Neural crest cell (in vitro differentiated cells): ENCODE measurements at regions not wholly inside any gene's neighbourhood (a gene's known extent, or its start where the extent isn't known, plus 50 kb on each side); places are given as distances from the start of the nearest gene placed in this dataset.

Source experiments
- DNase-seq: peaks from one replicate; pipeline ENCODE4 v3.0.0; 2021; ENCODE audit warnings: low read depth, mixed read lengths, low spot score
- H3K27ac Mint-ChIP-seq: one replicate; pipeline ENCODE4 v1.8.0; 2021; ENCODE audit warnings: mild to moderate bottlenecking, mixed read lengths; ENCODE audit not compliant: unreplicated experiment
- H3K27me3 Mint-ChIP-seq: 2 replicates; pipeline ENCODE4 v1.8.0; 2021; ENCODE audit warnings: low read depth, mild to moderate bottlenecking, mixed read lengths
- H3K36me3 Mint-ChIP-seq: 2 replicates; pipeline ENCODE4 v1.8.0; 2021; ENCODE audit warnings: low read depth, mild to moderate bottlenecking, mixed read lengths
- H3K4me1 Mint-ChIP-seq: 2 replicates; pipeline ENCODE4 v1.8.0; 2021; ENCODE audit warnings: mixed read lengths
- H3K4me3 Mint-ChIP-seq: one replicate; pipeline ENCODE4 v1.8.0; 2021; ENCODE audit warnings: mild to moderate bottlenecking, mixed read lengths
- H3K9me3 Mint-ChIP-seq: 2 replicates; pipeline ENCODE4 v1.8.0; 2021; ENCODE audit warnings: mixed read lengths
- CTCF ChIP-seq: fragments of 200-600 bp; sonication (generic); conservative IDR thresholded peaks from 2 replicates; pipeline ENCODE4 v1.5.0; 2021; ENCODE audit warnings: antibody characterized with exemption, mild to moderate bottlenecking

GRCh38 chr5:99674101-99674500 lies 745.3 kb upstream of the CHD1 start:
- TF ChIP-seq CTCF, result no peak
- Mint-ChIP-seq H3K4me3 (no peak overlapping the region), H3K27ac (no peak overlapping the region), H3K36me3 (no peaks in the 10 kb centered on the region), H3K27me3 (peaks cover 5% of the 10 kb centered on the region), H3K4me1 (no peaks in the 10 kb centered on the region), H3K9me3 (no peaks in the 10 kb centered on the region)
- no peak for DNase-seq

GRCh38 chr5:99664972-99665371 lies 736.2 kb upstream of the CHD1 start:
- no peak for TF ChIP-seq CTCF
- H3K27me3 Mint-ChIP-seq, result peaks cover 8% of the 10 kb centered on the region
- no peaks in the 10 kb centered on the region for H3K9me3 Mint-ChIP-seq
- no peak for DNase-seq
- H3K4me3 Mint-ChIP-seq, result no peak overlapping the region
- no peak overlapping the region for H3K27ac Mint-ChIP-seq
- H3K36me3 Mint-ChIP-seq, result no peaks in the 10 kb centered on the region
- H3K4me1 Mint-ChIP-seq, result no peaks in the 10 kb centered on the region

- no peak for DNase-seq
- no peak overlapping the region for H3K27ac Mint-ChIP-seq
- no peaks in the 10 kb centered on the region for H3K4me1 Mint-ChIP-seq
- no peaks in the 10 kb centered on the region for H3K36me3 Mint-ChIP-seq
- H3K4me3 Mint-ChIP-seq, result no peak overlapping the region
- TF ChIP-seq CTCF, result no peak
- H3K27me3 Mint-ChIP-seq, result peaks cover 7% of the 10 kb centered on the region
- H3K9me3 Mint-ChIP-seq, result no peaks in the 10 kb centered on the region
These were observed 722.5 kb upstream of the CHD1 start for GRCh38 chr5:99651298-99651697.

GRCh38 chr5:99646011-99646647 lies 717.3 kb upstream of the CHD1 start:
- no peak for TF ChIP-seq CTCF
- H3K36me3 Mint-ChIP-seq, result no peaks in the 10 kb centered on the region
- no peak overlapping the region for H3K4me3 Mint-ChIP-seq
- no peaks in the 10 kb centered on the region for H3K4me1 Mint-ChIP-seq
- peaks cover 5% of the 10 kb centered on the region for H3K9me3 Mint-ChIP-seq
- peaks cover 2% of the 10 kb centered on the region for H3K27me3 Mint-ChIP-seq
- DNase-seq, result no peak
- no peak overlapping the region for H3K27ac Mint-ChIP-seq

GRCh38 chr5:99644822-99645221 lies 716.0 kb upstream of the CHD1 start:
- H3K27me3 Mint-ChIP-seq, result no peaks in the 10 kb centered on the region
- no peak for DNase-seq
- no peaks in the 10 kb centered on the region for H3K4me1 Mint-ChIP-seq
- H3K27ac Mint-ChIP-seq, result no peak overlapping the region
- TF ChIP-seq CTCF, result no peak
- peaks cover 5% of the 10 kb centered on the region for H3K9me3 Mint-ChIP-seq
- no peak overlapping the region for H3K4me3 Mint-ChIP-seq
- no peaks in the 10 kb centered on the region for H3K36me3 Mint-ChIP-seq
